Omental fat pad (tissue), 3 donors: ENCODE measurements at regions not wholly inside any gene's neighbourhood (a gene's known extent, or its start where the extent isn't known, plus 50 kb on each side); places are given as distances from the start of the nearest gene placed in this dataset.
"Not testable (repeated sequence)": the region's sequence is repeated elsewhere in the genome, so short reads cannot be mapped to it uniquely, and the experiment has no call there.

ENCODE experiments used
- ATAC-seq: fragments of 150-250 bp; one replicate; pipeline ENCODE4 v1.9.1; 2016; ENCODE audit warnings: mild to moderate bottlenecking, moderate library complexity; ENCODE audit not compliant: low FRiP score
- DNase-seq: peaks from one replicate; pipeline ENCODE4 v3.0.0-alpha.2; 2019; ENCODE audit warnings: low spot score
- TF ChIP-seq, protein P1 (sequence below), 3 donors: fragments of 450-650 bp; IDR thresholded peaks; one replicate each; pipeline ENCODE4 v1.5.1; 2016 to 2017; ENCODE audit warnings: antibody characterized with exemption in 3 of 3, mild to moderate bottlenecking in 3 of 3, moderate library complexity in 2 of 3

DNA sequence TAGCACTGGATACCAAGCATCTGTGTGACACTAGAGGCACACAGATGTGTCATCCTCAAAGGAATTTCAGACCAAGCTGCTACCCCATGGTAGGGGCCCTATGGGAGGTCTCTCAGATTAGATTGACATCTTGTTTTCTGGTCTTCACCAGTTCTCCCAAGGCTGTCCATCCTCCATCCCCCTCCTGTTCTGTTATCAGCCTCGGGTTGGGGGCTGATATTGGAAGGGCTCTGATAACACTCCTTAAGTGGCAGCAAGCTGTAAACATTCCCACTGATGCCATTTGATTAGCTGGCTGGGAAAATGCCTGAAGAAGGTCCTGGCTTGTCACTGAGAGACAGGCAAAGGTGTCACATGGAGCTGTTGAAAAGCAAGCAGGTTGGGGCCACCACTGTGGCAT lies 185.9 kb upstream of the RBM19 start:
- TF ChIP-seq, protein P1, sequence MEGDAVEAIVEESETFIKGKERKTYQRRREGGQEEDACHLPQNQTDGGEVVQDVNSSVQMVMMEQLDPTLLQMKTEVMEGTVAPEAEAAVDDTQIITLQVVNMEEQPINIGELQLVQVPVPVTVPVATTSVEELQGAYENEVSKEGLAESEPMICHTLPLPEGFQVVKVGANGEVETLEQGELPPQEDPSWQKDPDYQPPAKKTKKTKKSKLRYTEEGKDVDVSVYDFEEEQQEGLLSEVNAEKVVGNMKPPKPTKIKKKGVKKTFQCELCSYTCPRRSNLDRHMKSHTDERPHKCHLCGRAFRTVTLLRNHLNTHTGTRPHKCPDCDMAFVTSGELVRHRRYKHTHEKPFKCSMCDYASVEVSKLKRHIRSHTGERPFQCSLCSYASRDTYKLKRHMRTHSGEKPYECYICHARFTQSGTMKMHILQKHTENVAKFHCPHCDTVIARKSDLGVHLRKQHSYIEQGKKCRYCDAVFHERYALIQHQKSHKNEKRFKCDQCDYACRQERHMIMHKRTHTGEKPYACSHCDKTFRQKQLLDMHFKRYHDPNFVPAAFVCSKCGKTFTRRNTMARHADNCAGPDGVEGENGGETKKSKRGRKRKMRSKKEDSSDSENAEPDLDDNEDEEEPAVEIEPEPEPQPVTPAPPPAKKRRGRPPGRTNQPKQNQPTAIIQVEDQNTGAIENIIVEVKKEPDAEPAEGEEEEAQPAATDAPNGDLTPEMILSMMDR (IDR thresholded peaks at IDR 0.05) = no peak
- no peak for ATAC-seq

DNA sequence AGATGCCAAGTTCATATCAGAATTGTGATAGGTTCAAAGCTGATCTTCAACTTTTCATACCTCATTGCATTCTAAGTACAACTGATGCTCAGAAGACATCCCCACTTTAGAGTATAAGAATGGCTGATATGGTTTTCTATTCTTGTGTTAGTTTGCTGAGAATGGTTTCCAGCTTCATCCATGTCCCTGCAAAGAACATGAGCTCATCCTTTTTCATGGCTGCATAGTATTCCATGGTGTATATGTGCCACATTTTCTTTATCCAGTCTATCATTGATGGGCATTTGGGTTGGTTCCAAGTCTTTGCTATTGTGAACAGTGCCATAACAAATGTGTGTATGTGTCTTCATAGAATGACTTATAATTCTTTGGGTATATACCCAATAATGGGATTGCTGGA lies 184.5 kb upstream of the RBM19 start:
- not testable (repeated sequence) for DNase-seq, ATAC-seq

More for the DNA sequence above, 185.9 kb upstream of the RBM19 start:
- DNase-seq = no peak

- DNase-seq (no peak), ATAC-seq (no peak)
- TF ChIP-seq, protein P1 (IDR thresholded peaks at IDR 0.05) = no peak
Observed at GRCh38 chr12:114141921-114142564, 175.9 kb upstream of the RBM19 start.

GRCh38 chr12:114140576-114140975 lies 174.5 kb upstream of the RBM19 start:
- DNase-seq = no peak
- TF ChIP-seq, protein P1 (IDR thresholded peaks at IDR 0.05) = no peak
- ATAC-seq = no peak

GRCh38 chr12:114136631-114137030 lies 170.5 kb upstream of the RBM19 start:
- no peak for ATAC-seq
- TF ChIP-seq, protein P1 (IDR thresholded peaks at IDR 0.05) = no peak
- no peak for DNase-seq

- no peak for ATAC-seq
- TF ChIP-seq, protein P1 (IDR thresholded peaks at IDR 0.05) = no peak
Observed at GRCh38 chr12:114134922-114135321, 168.8 kb upstream of the RBM19 start.

GRCh38 chr12:114131824-114132223 lies 165.7 kb upstream of the RBM19 start:
- ATAC-seq (no peak), DNase-seq (no peak)
- TF ChIP-seq, protein P1 (IDR thresholded peaks at IDR 0.05) = no peak

More at GRCh38 chr12:114134922-114135321, 168.8 kb upstream of the RBM19 start:
- DNase-seq = no peak
